Keratinocyte (primary cell): ENCODE measurements at regions not wholly inside any gene's neighbourhood (a gene's known extent, or its start where the extent isn't known, plus 50 kb on each side); places are given as distances from the start of the nearest gene placed in this dataset.

Source experiments
- DNase-seq: peaks from one replicate; pipeline ENCODE4 v3.0.0-alpha.2; 2011; ENCODE audit warnings: low read depth, missing footprints, low spot score
- FAIRE-seq: peaks from 2 replicates; lab custom pipeline; 2011; peaks lifted over from hg19 to GRCh38; lab: Jason Lieb, UNC
- H2AFZ ChIP-seq: 2 replicates; pipeline ENCODE4 v1.6.0; 2012; ENCODE audit warnings: low read length, control low read depth, inconsistent platforms; ENCODE audit not compliant: control insufficient read depth
- H3K27ac ChIP-seq: 2 replicates; pipeline ENCODE4 v1.5.1; 2011; ENCODE audit warnings: low read length; ENCODE audit not compliant: control insufficient read depth, insufficient read depth
- H3K27me3 ChIP-seq: 3 replicates; pipeline ENCODE4 v1.6.0; 2011; ENCODE audit warnings: low read length; ENCODE audit not compliant: control insufficient read depth, insufficient read depth; ENCODE audit errors: extremely low read depth
- H3K36me3 ChIP-seq, 2 experiments: 2 replicates in 1 of 2; 3 replicates in 1 of 2; pipeline ENCODE4 v1.5.1; 2011; ENCODE audit warnings: low read length in 2 of 2, mild to moderate bottlenecking in 1 of 2; ENCODE audit not compliant: control insufficient read depth in 2 of 2, insufficient read depth in 2 of 2; ENCODE audit errors: extremely low read depth in 1 of 2
- H3K4me1 ChIP-seq: 3 replicates; pipeline ENCODE4 v1.5.1; 2011; ENCODE audit warnings: low read length; ENCODE audit not compliant: control insufficient read depth, insufficient read depth; ENCODE audit errors: extremely low read depth
- H3K4me2 ChIP-seq: 3 replicates; pipeline ENCODE4 v1.6.0; 2011; ENCODE audit warnings: low read depth, low read length; ENCODE audit not compliant: control insufficient read depth, insufficient read depth; ENCODE audit errors: extremely low read depth
- H3K4me3 ChIP-seq, 3 experiments: fragments of 200-600 bp in 1 of 3; sonication (generic) in 1 of 3; 2 replicates in 2 of 3; 3 replicates in 1 of 3; pipeline ENCODE4 v1.5.1; 2011 to 2016; ENCODE audit warnings: low read length in 3 of 3, mild to moderate bottlenecking in 3 of 3, control low read depth in 2 of 3, inconsistent platforms in 1 of 3, low read depth in 1 of 3, mixed read lengths in 1 of 3, mixed run types in 1 of 3, moderate library complexity in 1 of 3; ENCODE audit not compliant: control insufficient read depth in 2 of 3, insufficient read depth in 2 of 3; ENCODE audit errors: extremely low read depth in 1 of 3
- H3K79me2 ChIP-seq: 2 replicates; pipeline ENCODE4 v1.6.0; 2012; ENCODE audit warnings: low read length; ENCODE audit not compliant: control insufficient read depth, insufficient read depth
- H3K9ac ChIP-seq: 3 replicates; pipeline ENCODE4 v1.6.0; 2011; ENCODE audit warnings: low read length; ENCODE audit not compliant: control insufficient read depth, insufficient read depth; ENCODE audit errors: extremely low read depth
- H3K9me1 ChIP-seq: 3 replicates; pipeline ENCODE4 v1.6.0; 2011; ENCODE audit warnings: low read length; ENCODE audit not compliant: control insufficient read depth, insufficient read depth; ENCODE audit errors: extremely low read depth
- H3K9me3 ChIP-seq: 2 replicates; pipeline ENCODE4 v1.5.1; 2012; ENCODE audit warnings: low read depth, low read length; ENCODE audit not compliant: control insufficient read depth
- H4K20me1 ChIP-seq: 3 replicates; pipeline ENCODE4 v1.6.0; 2011; ENCODE audit warnings: low read length; ENCODE audit not compliant: control insufficient read depth, insufficient read depth; ENCODE audit errors: extremely low read depth
- EZH2 ChIP-seq: IDR thresholded peaks from one replicate; pipeline ENCODE4 v1.6.1; 2012; ENCODE audit warnings: inconsistent platforms, mild to moderate bottlenecking, low read length, moderate library complexity
- dilution Hi-C: fragments of 300-500 bp; cut with MboI; formaldehyde crosslinking; loops from one replicate; pipeline ENCODE4 v1.7.0; 2020; ENCODE audit warnings: low sequenced_read_pairs; ENCODE audit not compliant: extremely low pct_ligation_motif_present
- TF ChIP-seq, protein P1 (sequence below), 3 experiments: IDR thresholded peaks in 1 of 3; conservative IDR thresholded peaks in 1 of 3; optimal IDR thresholded peaks in 1 of 3; 2 replicates in 2 of 3; 3 replicates in 1 of 3; pipeline versions ENCODE3 to v1.5.1; 2011; ENCODE audit warnings: low read length in 3 of 3, mild to moderate bottlenecking in 3 of 3, moderate library complexity in 2 of 3, control low read depth in 1 of 3, inconsistent platforms in 1 of 3; ENCODE audit not compliant: insufficient read depth in 2 of 3; ENCODE audit errors: extremely low read depth in 1 of 3

DNA sequence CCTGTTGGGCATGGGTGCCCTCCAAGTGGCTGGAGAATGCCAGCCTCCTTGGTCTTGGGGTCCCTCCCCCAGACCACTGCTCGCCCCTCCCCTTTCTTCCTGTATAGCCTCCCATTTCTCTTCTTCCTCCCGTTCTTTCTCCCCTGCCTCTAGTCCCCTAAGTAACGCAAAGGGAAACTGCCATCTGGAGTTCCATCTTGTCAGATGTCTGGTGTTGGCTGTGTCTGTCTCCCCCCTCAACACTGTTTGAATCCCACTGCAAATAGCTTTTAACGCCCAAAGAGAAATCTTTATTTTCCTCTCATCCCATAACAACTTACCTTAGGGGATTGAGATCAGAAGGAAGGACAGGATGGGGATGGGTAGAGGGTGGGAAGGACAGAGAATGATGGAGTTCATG, 55.3 kb upstream of the CSF3R start:
- Histone ChIP-seq H3K4me3 (no peak overlapping the region), H3K36me3 (no peaks in the 10 kb centered on the region), H3K27ac (no peak overlapping the region), H3K9ac (no peak overlapping the region), H3K4me2 (no peak overlapping the region), H3K4me1 (no peaks in the 10 kb centered on the region), H3K9me3 (no peaks in the 10 kb centered on the region), H4K20me1 (no peaks in the 10 kb centered on the region), H2AFZ (no peak overlapping the region), H3K9me1 (no peaks in the 10 kb centered on the region), H3K79me2 (no peaks in the 10 kb centered on the region), H3K27me3 (peaks cover 3% of the 10 kb centered on the region)
- FAIRE-seq (no peak), DNase-seq (no peak)
- TF ChIP-seq EZH2 = no peak
- TF ChIP-seq, protein P1, sequence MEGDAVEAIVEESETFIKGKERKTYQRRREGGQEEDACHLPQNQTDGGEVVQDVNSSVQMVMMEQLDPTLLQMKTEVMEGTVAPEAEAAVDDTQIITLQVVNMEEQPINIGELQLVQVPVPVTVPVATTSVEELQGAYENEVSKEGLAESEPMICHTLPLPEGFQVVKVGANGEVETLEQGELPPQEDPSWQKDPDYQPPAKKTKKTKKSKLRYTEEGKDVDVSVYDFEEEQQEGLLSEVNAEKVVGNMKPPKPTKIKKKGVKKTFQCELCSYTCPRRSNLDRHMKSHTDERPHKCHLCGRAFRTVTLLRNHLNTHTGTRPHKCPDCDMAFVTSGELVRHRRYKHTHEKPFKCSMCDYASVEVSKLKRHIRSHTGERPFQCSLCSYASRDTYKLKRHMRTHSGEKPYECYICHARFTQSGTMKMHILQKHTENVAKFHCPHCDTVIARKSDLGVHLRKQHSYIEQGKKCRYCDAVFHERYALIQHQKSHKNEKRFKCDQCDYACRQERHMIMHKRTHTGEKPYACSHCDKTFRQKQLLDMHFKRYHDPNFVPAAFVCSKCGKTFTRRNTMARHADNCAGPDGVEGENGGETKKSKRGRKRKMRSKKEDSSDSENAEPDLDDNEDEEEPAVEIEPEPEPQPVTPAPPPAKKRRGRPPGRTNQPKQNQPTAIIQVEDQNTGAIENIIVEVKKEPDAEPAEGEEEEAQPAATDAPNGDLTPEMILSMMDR (optimal IDR thresholded peaks at IDR 0.05 in 1 of 3, IDR thresholded peaks at IDR 0.05 in 1 of 3, conservative IDR thresholded peaks at IDR 0.05 in 1 of 3; ENCODE audit: extremely low read depth in 1 of 3, insufficient read depth in 2 of 3, low read length in 3 of 3) = no peak
- dilution Hi-C loops = no loop called here

DNA sequence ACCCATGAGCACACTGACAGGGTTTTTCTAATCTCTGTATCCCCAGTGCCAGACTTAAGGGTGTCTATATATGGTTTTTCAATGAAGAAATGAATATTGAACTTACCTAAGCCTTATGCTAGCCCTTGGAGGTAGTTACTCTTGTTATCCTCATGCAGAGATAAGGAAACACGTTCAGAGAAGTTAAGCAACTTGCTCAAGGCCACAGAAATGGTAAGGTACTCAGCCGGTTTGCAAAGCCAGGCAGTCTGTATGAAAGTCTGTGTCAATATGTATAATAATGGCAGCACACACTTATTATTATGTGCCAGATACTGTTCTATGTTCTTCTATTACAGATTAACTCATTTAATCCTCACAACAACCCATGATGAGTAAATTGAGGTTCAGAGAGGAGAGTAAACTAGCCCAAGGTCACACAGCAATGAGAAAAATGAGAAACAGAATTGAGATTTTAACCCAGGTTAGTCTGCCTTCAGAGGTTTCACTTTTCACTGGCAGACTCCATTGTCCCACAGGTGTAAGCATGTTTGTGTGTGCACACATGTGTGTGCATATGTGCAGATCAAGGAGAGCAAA, 54.6 kb upstream of the CSF3R start:
- H3K4me2 ChIP-seq = no peak overlapping the region
- H3K4me1 ChIP-seq = no peaks in the 10 kb centered on the region
- no peak for TF ChIP-seq EZH2
- TF ChIP-seq, protein P1 (optimal IDR thresholded peaks at IDR 0.05 in 1 of 3, IDR thresholded peaks at IDR 0.05 in 1 of 3, conservative IDR thresholded peaks at IDR 0.05 in 1 of 3; ENCODE audit: extremely low read depth in 1 of 3, insufficient read depth in 2 of 3, low read length in 3 of 3) = no peak
- H3K27me3 ChIP-seq = peaks cover 3% of the 10 kb centered on the region
- no peaks in the 10 kb centered on the region for H3K36me3 ChIP-seq
- H2AFZ ChIP-seq = no peak overlapping the region
- H3K9ac ChIP-seq = no peak overlapping the region
- DNase-seq = no peak
- H4K20me1 ChIP-seq = no peaks in the 10 kb centered on the region
- H3K79me2 ChIP-seq = no peaks in the 10 kb centered on the region
- no peaks in the 10 kb centered on the region for H3K9me3 ChIP-seq
- no peak for FAIRE-seq
- no peak overlapping the region for H3K4me3 ChIP-seq
- dilution Hi-C loops = no loop called here
- H3K9me1 ChIP-seq = no peaks in the 10 kb centered on the region
- no peak overlapping the region for H3K27ac ChIP-seq
